ENCODE measurements at regions not wholly inside any gene's neighbourhood (a gene's known extent, or its start where the extent isn't known, plus 50 kb on each side); places are given as distances from the start of the nearest gene placed in this dataset.
"Not testable (repeated sequence)": the region's sequence is repeated elsewhere in the genome, so short reads cannot be mapped to it uniquely, and the experiment has no call there.

DNA sequence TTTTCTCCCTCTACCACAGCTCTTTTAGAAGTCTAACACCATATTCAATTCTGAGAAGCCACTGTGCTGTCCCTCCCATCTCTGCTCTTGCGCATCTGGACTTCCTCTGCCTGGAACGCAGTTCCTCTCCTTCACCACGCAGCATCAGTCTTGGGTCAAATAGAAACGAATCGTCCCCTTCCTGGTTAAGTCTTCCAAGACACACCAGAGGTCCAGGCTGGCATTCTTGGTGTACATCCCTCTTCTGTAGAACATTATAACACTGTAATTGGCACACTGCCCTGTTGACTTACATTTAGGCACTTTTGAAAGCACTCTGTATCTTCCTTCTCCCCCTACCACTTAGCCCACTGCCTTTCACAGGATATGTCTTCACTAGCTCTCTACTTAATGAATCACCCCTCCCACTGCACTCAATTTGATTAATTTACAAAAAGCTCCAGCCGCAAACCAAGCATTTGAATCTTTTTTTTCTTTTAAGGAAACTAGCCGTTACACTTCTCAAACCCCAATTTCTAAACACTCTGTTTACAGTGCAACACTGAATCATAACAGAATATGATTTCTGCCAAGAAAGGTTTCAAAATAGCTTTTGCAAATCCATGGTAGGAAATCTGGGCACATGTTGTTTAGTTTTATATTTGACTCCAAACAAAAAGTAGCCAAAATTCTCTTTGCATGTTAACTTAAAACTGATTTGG, 140.8 kb upstream of the CARMIL1 start:
- Histone ChIP-seq H3K9me3 (ENCODE audit: low read depth) (peaks cover 13% of the 10 kb centered on the region), H3K79me2 (ENCODE audit: low read depth) (no peaks in the 10 kb centered on the region), H3K27me3 (no peaks in the 10 kb centered on the region), H3K9ac (no peak overlapping the region), H3K27ac (no peak overlapping the region), H3F3A (ENCODE audit: low read depth) (no peaks in the 10 kb centered on the region), H4K20me1 (ENCODE audit: low read depth) (no peaks in the 10 kb centered on the region), H3K36me3 (no peaks in the 10 kb centered on the region), H2AFZ (replicated peaks) (no peak overlapping the region), H3K4me2 (no peak overlapping the region), H3K4me1 (no peaks in the 10 kb centered on the region), H3K4me3 (no peak overlapping the region)
- TF ChIP-seq, protein P1, sequence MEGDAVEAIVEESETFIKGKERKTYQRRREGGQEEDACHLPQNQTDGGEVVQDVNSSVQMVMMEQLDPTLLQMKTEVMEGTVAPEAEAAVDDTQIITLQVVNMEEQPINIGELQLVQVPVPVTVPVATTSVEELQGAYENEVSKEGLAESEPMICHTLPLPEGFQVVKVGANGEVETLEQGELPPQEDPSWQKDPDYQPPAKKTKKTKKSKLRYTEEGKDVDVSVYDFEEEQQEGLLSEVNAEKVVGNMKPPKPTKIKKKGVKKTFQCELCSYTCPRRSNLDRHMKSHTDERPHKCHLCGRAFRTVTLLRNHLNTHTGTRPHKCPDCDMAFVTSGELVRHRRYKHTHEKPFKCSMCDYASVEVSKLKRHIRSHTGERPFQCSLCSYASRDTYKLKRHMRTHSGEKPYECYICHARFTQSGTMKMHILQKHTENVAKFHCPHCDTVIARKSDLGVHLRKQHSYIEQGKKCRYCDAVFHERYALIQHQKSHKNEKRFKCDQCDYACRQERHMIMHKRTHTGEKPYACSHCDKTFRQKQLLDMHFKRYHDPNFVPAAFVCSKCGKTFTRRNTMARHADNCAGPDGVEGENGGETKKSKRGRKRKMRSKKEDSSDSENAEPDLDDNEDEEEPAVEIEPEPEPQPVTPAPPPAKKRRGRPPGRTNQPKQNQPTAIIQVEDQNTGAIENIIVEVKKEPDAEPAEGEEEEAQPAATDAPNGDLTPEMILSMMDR (IDR thresholded peaks at IDR 0.05): no peak
- TF ChIP-seq EZH2phosphoT487 (IDR thresholded peaks at IDR 0.05) (no peak), EZH2 (IDR thresholded peaks at IDR 0.05) (no peak)
- Mint-ChIP-seq H3K27ac (no peak overlapping the region), H3K9me3 (peaks cover 8% of the 10 kb centered on the region), H3K4me3 (no peak overlapping the region), H3K4me1 (no peaks in the 10 kb centered on the region), H3K36me3 (peaks cover 1% of the 10 kb centered on the region), H3K27me3 (ENCODE audit: insufficient read depth, low read depth) (no peaks in the 10 kb centered on the region)
- no peak for DNase-seq (ENCODE audit: low spot score)

DNA sequence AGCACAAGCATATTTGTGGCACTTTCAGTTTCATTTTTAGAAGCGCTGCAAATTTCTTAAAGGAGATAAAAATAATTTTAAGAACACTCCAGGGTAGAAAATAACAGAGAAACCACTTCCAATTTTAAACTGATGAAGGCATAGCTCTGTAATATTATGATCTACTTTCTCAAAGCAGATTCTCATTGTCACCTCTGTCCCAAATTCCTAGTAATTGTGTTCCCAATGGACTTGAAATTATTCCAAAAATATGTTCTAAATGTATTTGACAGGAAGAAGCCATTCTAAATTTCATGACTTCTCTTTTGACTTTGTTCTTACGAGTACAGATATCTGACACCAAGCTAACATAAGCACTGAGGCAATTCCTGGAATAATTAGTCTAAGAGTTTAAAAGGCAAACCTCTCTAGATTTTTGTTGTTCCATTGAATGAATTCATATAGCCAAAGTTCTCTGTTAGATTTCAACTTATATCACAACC, 140.2 kb upstream of the CARMIL1 start:
- no peak overlapping the region for H3K4me3 Mint-ChIP-seq
- no peak overlapping the region for H3K27ac ChIP-seq
- H3K4me3 ChIP-seq: no peak overlapping the region
- DNase-seq (ENCODE audit: low spot score): no peak
- no peaks in the 10 kb centered on the region for H3K27me3 ChIP-seq
- H3K9me3 Mint-ChIP-seq: peaks cover 7% of the 10 kb centered on the region
- H2AFZ ChIP-seq (replicated peaks): no peak overlapping the region
- H4K20me1 ChIP-seq (ENCODE audit: low read depth): no peaks in the 10 kb centered on the region
- no peak overlapping the region for H3K27ac Mint-ChIP-seq
- TF ChIP-seq EZH2phosphoT487 (IDR thresholded peaks at IDR 0.05) (no peak), EZH2 (IDR thresholded peaks at IDR 0.05) (no peak)
- TF ChIP-seq, protein P1 (IDR thresholded peaks at IDR 0.05): no peak
- peaks cover 1% of the 10 kb centered on the region for H3K36me3 Mint-ChIP-seq
- no peaks in the 10 kb centered on the region for H3K79me2 ChIP-seq (ENCODE audit: low read depth)
- H3K4me1 Mint-ChIP-seq: no peaks in the 10 kb centered on the region
- peaks cover 13% of the 10 kb centered on the region for H3K9me3 ChIP-seq (ENCODE audit: low read depth)
- no peaks in the 10 kb centered on the region for H3F3A ChIP-seq (ENCODE audit: low read depth)
- H3K9ac ChIP-seq: no peak overlapping the region
- H3K36me3 ChIP-seq: no peaks in the 10 kb centered on the region
- H3K27me3 Mint-ChIP-seq (ENCODE audit: insufficient read depth, low read depth): no peaks in the 10 kb centered on the region
- H3K4me1 ChIP-seq: no peaks in the 10 kb centered on the region
- no peak overlapping the region for H3K4me2 ChIP-seq

DNA sequence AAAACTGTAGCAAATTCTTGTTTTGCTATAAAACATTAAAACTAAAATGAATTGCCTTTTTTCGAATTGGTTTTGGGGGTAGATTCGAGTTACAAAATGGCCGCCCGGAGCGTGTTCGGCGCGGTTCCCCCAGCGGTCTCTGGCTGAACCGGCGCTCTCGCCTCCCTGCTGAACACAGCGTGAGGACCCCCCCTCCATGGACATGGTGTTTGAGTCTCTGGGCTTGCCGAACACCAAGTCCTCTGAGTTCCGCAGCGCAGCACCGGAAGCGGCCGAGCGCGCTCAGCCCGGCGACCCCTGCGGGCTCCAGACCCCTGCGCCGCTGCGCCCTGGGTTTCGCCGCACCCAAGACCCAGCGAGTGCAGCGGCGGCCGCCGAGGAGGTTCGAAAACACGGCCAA, 139.6 kb upstream of the CARMIL1 start:
- not testable (repeated sequence) for H3K4me1 Mint-ChIP-seq

DNA sequence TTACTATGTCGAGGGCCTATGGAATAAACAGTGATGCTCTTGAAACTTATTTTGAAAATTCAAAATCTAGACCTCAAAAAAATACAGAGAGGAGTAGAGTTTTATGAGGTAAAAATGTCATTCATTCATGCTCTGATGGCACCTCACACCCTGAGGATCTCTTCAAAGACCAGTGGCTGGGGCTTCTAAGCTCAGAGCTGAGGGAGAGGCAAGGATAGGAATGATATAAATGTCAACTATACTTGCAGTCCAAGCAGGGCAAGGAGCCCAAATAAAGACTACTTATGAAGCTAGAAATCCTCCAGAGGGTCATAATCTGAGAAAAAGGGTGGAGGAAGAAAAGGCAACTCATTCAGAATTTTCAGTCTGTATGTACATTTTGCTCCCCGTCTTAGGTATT, 136.7 kb upstream of the CARMIL1 start:
- Histone ChIP-seq H3K9ac (no peak overlapping the region), H3K36me3 (no peaks in the 10 kb centered on the region), H4K20me1 (ENCODE audit: low read depth) (no peaks in the 10 kb centered on the region), H3K4me2 (no peak overlapping the region), H3K79me2 (ENCODE audit: low read depth) (no peaks in the 10 kb centered on the region), H2AFZ (replicated peaks) (no peak overlapping the region), H3K4me3 (no peak overlapping the region), H3K27me3 (no peaks in the 10 kb centered on the region), H3F3A (ENCODE audit: low read depth) (no peaks in the 10 kb centered on the region), H3K4me1 (no peaks in the 10 kb centered on the region), H3K27ac (no peak overlapping the region), H3K9me3 (ENCODE audit: low read depth) (no peaks in the 10 kb centered on the region)
- Mint-ChIP-seq H3K27me3 (ENCODE audit: insufficient read depth, low read depth) (no peaks in the 10 kb centered on the region), H3K4me3 (no peak overlapping the region), H3K9me3 (no peaks in the 10 kb centered on the region), H3K36me3 (no peaks in the 10 kb centered on the region), H3K27ac (no peak overlapping the region), H3K4me1 (no peaks in the 10 kb centered on the region)
- TF ChIP-seq EZH2 (IDR thresholded peaks at IDR 0.05) (no peak), EZH2phosphoT487 (IDR thresholded peaks at IDR 0.05) (no peak)
- TF ChIP-seq, protein P1 (IDR thresholded peaks at IDR 0.05): no peak
- DNase-seq (ENCODE audit: low spot score): no peak

More for the DNA sequence above, 139.6 kb upstream of the CARMIL1 start:
- not testable (repeated sequence) for H3K4me3 ChIP-seq; H4K20me1 ChIP-seq (ENCODE audit: low read depth); H3F3A ChIP-seq (ENCODE audit: low read depth); H3K27ac Mint-ChIP-seq; H3K9me3 Mint-ChIP-seq; H3K27ac ChIP-seq; H2AFZ ChIP-seq (replicated peaks); H3K4me3 Mint-ChIP-seq; DNase-seq (ENCODE audit: low spot score); H3K27me3 ChIP-seq; H3K9me3 ChIP-seq (ENCODE audit: low read depth); H3K27me3 Mint-ChIP-seq (ENCODE audit: insufficient read depth, low read depth); H3K4me1 ChIP-seq; H3K36me3 Mint-ChIP-seq; H3K4me2 ChIP-seq; H3K79me2 ChIP-seq (ENCODE audit: low read depth); H3K9ac ChIP-seq; H3K36me3 ChIP-seq

Data from neural progenitor cell (in vitro differentiated cells).